ENCODE measurements at regions not wholly inside any gene's neighbourhood (a gene's known extent, or its start where the extent isn't known, plus 50 kb on each side); places are given as distances from the start of the nearest gene placed in this dataset.

GRCh38 chr5:4386152-4386551 is 754.0 kb upstream of the ADAMTS16 start:
- Mint-ChIP-seq H3K27me3 (no peaks in the 10 kb centered on the region), H3K4me1 (no peaks in the 10 kb centered on the region)
- intact Hi-C loops (cut with micrococcal nuclease): no loop called here

GRCh38 chr5:4387290-4387689 is 752.8 kb upstream of the ADAMTS16 start:
- no peaks in the 10 kb centered on the region for H3K36me3 ChIP-seq (ENCODE audit: control insufficient read depth in 2 of 3, insufficient read depth in 3 of 3, low read length in 3 of 3)
- no peak overlapping the region for H3K4me3 Mint-ChIP-seq
- POLR2A ChIA-PET: no interaction called here
- no peak overlapping the region for H3K4me3 ChIP-seq (ENCODE audit: low read length)
- DNase-seq (no peak), ATAC-seq (no peak)
- peaks cover 0 to 14% (median 2%) of the 10 kb centered on the region in 11 donors for H3K9me3 Mint-ChIP-seq
- intact Hi-C loops (cut with micrococcal nuclease): no loop called here
- no peak overlapping the region for H3K27ac Mint-ChIP-seq
- H3K27me3 Mint-ChIP-seq: no peaks in the 10 kb centered on the region
- H3K27ac ChIP-seq (ENCODE audit: low read depth, low read length): no peak overlapping the region
- H3K4me1 ChIP-seq (ENCODE audit: control insufficient read depth in 2 of 2, insufficient read depth in 2 of 2, low read length in 2 of 2): no peaks in the 10 kb centered on the region
- H3K9me3 ChIP-seq (ENCODE audit: control insufficient read depth in 2 of 3, low read length in 3 of 3): no peaks in the 10 kb centered on the region
- no peaks in the 10 kb centered on the region for H3K4me1 Mint-ChIP-seq
- no peaks in the 10 kb centered on the region for H3K36me3 Mint-ChIP-seq
- CTCF ChIA-PET: no interaction called here
- no peaks in the 10 kb centered on the region for H3K27me3 ChIP-seq (ENCODE audit: control insufficient read depth in 2 of 2, insufficient read depth in 2 of 2, low read length in 2 of 2)

More at GRCh38 chr5:4386152-4386551, 754.0 kb upstream of the ADAMTS16 start:
- Histone ChIP-seq H3K36me3 (ENCODE audit: control insufficient read depth in 2 of 3, insufficient read depth in 3 of 3, low read length in 3 of 3) (no peaks in the 10 kb centered on the region), H3K4me1 (ENCODE audit: control insufficient read depth in 2 of 2, insufficient read depth in 2 of 2, low read length in 2 of 2) (no peaks in the 10 kb centered on the region), H3K4me3 (ENCODE audit: low read length) (no peak overlapping the region), H3K27me3 (ENCODE audit: control insufficient read depth in 2 of 2, insufficient read depth in 2 of 2, low read length in 2 of 2) (no peaks in the 10 kb centered on the region), H3K27ac (ENCODE audit: low read depth, low read length) (no peak overlapping the region), H3K9me3 (ENCODE audit: control insufficient read depth in 2 of 3, low read length in 3 of 3) (no peaks in the 10 kb centered on the region)
- DNase-seq (no peak), ATAC-seq (no peak)
- CTCF ChIA-PET: no interaction called here
- Mint-ChIP-seq H3K4me3 (no peak overlapping the region), H3K36me3 (no peaks in the 10 kb centered on the region), H3K9me3 (peaks cover 0 to 10% (median 2%) of the 10 kb centered on the region in 11 donors), H3K27ac (no peak overlapping the region)
- POLR2A ChIA-PET: no interaction called here

- no peaks in the 10 kb centered on the region for H3K36me3 ChIP-seq (ENCODE audit: control insufficient read depth in 2 of 3, insufficient read depth in 3 of 3, low read length in 3 of 3)
- ChIA-PET POLR2A (no interaction called here), CTCF (no interaction called here)
- H3K4me1 ChIP-seq (ENCODE audit: control insufficient read depth in 2 of 2, insufficient read depth in 2 of 2, low read length in 2 of 2): no peaks in the 10 kb centered on the region
- Mint-ChIP-seq H3K27me3 (no peaks in the 10 kb centered on the region), H3K4me3 (no peak overlapping the region), H3K27ac (no peak overlapping the region), H3K4me1 (peaks cover 0 to 1% (median 0%) of the 10 kb centered on the region in 7 donors), H3K36me3 (peaks cover 0 to 11% (median 0%) of the 10 kb centered on the region in 5 donors), H3K9me3 (peaks cover 4 to 30% (median 9%) of the 10 kb centered on the region in 11 donors)
- no peaks in the 10 kb centered on the region for H3K27me3 ChIP-seq (ENCODE audit: control insufficient read depth in 2 of 2, insufficient read depth in 2 of 2, low read length in 2 of 2)
- no peak overlapping the region for H3K27ac ChIP-seq (ENCODE audit: low read depth, low read length)
- intact Hi-C loops (cut with micrococcal nuclease): no loop called here
- no peak for ATAC-seq
- no peak overlapping the region for H3K4me3 ChIP-seq (ENCODE audit: low read length)
- no peak for DNase-seq
- no peaks in the 10 kb centered on the region for H3K9me3 ChIP-seq (ENCODE audit: control insufficient read depth in 2 of 3, low read length in 3 of 3)
These were observed 744.4 kb upstream of the ADAMTS16 start for GRCh38 chr5:4395752-4396151.

GRCh38 chr5:4405614-4406219 is 734.4 kb upstream of the ADAMTS16 start:
- Mint-ChIP-seq H3K27ac (no peak overlapping the region), H3K36me3 (no peaks in the 10 kb centered on the region), H3K9me3 (peaks cover 0 to 11% (median 4%) of the 10 kb centered on the region in 11 donors), H3K27me3 (no peaks in the 10 kb centered on the region), H3K4me1 (no peaks in the 10 kb centered on the region), H3K4me3 (no peak overlapping the region)
- Histone ChIP-seq H3K4me1 (ENCODE audit: control insufficient read depth in 2 of 2, insufficient read depth in 2 of 2, low read length in 2 of 2) (no peaks in the 10 kb centered on the region), H3K4me3 (ENCODE audit: low read length) (no peak overlapping the region), H3K27me3 (ENCODE audit: control insufficient read depth in 2 of 2, insufficient read depth in 2 of 2, low read length in 2 of 2) (no peaks in the 10 kb centered on the region), H3K36me3 (ENCODE audit: control insufficient read depth in 2 of 3, insufficient read depth in 3 of 3, low read length in 3 of 3) (no peaks in the 10 kb centered on the region), H3K9me3 (ENCODE audit: control insufficient read depth in 2 of 3, low read length in 3 of 3) (no peaks in the 10 kb centered on the region), H3K27ac (ENCODE audit: low read depth, low read length) (no peak overlapping the region)
- POLR2A ChIA-PET: no interaction called here
- intact Hi-C loops (cut with micrococcal nuclease): no loop called here
- ATAC-seq (no peak), DNase-seq (no peak)
- CTCF ChIA-PET: no interaction called here

GRCh38 chr5:4410151-4410550 is 730.0 kb upstream of the ADAMTS16 start:
- Mint-ChIP-seq H3K4me3 (no peak overlapping the region), H3K36me3 (no peaks in the 10 kb centered on the region), H3K4me1 (no peaks in the 10 kb centered on the region), H3K9me3 (peaks cover 0 to 20% (median 6%) of the 10 kb centered on the region in 11 donors), H3K27ac (no peak overlapping the region), H3K27me3 (no peaks in the 10 kb centered on the region)
- ATAC-seq: no peak
- Histone ChIP-seq H3K36me3 (ENCODE audit: control insufficient read depth in 2 of 3, insufficient read depth in 3 of 3, low read length in 3 of 3) (no peaks in the 10 kb centered on the region), H3K27me3 (ENCODE audit: control insufficient read depth in 2 of 2, insufficient read depth in 2 of 2, low read length in 2 of 2) (no peaks in the 10 kb centered on the region), H3K27ac (ENCODE audit: low read depth, low read length) (no peak overlapping the region), H3K4me3 (ENCODE audit: low read length) (no peak overlapping the region), H3K4me1 (ENCODE audit: control insufficient read depth in 2 of 2, insufficient read depth in 2 of 2, low read length in 2 of 2) (no peaks in the 10 kb centered on the region), H3K9me3 (ENCODE audit: control insufficient read depth in 2 of 3, low read length in 3 of 3) (no peaks in the 10 kb centered on the region)
- ChIA-PET CTCF (no interaction called here), POLR2A (no interaction called here)
- no peak for DNase-seq
- intact Hi-C loops (cut with micrococcal nuclease): no loop called here

- H3K9me3 ChIP-seq (ENCODE audit: control insufficient read depth in 2 of 3, low read length in 3 of 3): no peaks in the 10 kb centered on the region
- intact Hi-C loops (cut with micrococcal nuclease): no loop called here
- H3K27ac Mint-ChIP-seq: no peak overlapping the region
- no peak overlapping the region for H3K27ac ChIP-seq (ENCODE audit: low read depth, low read length)
- no peaks in the 10 kb centered on the region for H3K36me3 ChIP-seq (ENCODE audit: control insufficient read depth in 2 of 3, insufficient read depth in 3 of 3, low read length in 3 of 3)
- H3K27me3 ChIP-seq (ENCODE audit: control insufficient read depth in 2 of 2, insufficient read depth in 2 of 2, low read length in 2 of 2): no peaks in the 10 kb centered on the region
- POLR2A ChIA-PET: no interaction called here
- CTCF ChIA-PET: no interaction called here
- no peak overlapping the region for H3K4me3 ChIP-seq (ENCODE audit: low read length)
- ATAC-seq (no peak), DNase-seq (no peak)
- no peaks in the 10 kb centered on the region for H3K27me3 Mint-ChIP-seq
- H3K36me3 Mint-ChIP-seq: no peaks in the 10 kb centered on the region
- peaks cover 0 to 19% (median 5%) of the 10 kb centered on the region in 11 donors for H3K9me3 Mint-ChIP-seq
- no peaks in the 10 kb centered on the region for H3K4me1 Mint-ChIP-seq
- no peak overlapping the region for H3K4me3 Mint-ChIP-seq
- no peaks in the 10 kb centered on the region for H3K4me1 ChIP-seq (ENCODE audit: control insufficient read depth in 2 of 2, insufficient read depth in 2 of 2, low read length in 2 of 2)
These were observed 728.5 kb upstream of the ADAMTS16 start for GRCh38 chr5:4411664-4412063.

- CTCF ChIA-PET: no interaction called here
These were observed 726.1 kb upstream of the ADAMTS16 start for GRCh38 chr5:4413996-4414395.

More at GRCh38 chr5:4413996-4414395, 726.1 kb upstream of the ADAMTS16 start:
- H3K4me3 Mint-ChIP-seq: no peak overlapping the region
- intact Hi-C loops (cut with micrococcal nuclease): no loop called here
- H3K9me3 Mint-ChIP-seq: peaks cover 2 to 20% (median 7%) of the 10 kb centered on the region in 11 donors
- no peak overlapping the region for H3K4me3 ChIP-seq (ENCODE audit: low read length)
- no peaks in the 10 kb centered on the region for H3K4me1 ChIP-seq (ENCODE audit: control insufficient read depth in 2 of 2, insufficient read depth in 2 of 2, low read length in 2 of 2)
- H3K4me1 Mint-ChIP-seq: no peaks in the 10 kb centered on the region
- no peak overlapping the region for H3K27ac ChIP-seq (ENCODE audit: low read depth, low read length)
- no peak for ATAC-seq
- DNase-seq: no peak
- H3K27me3 Mint-ChIP-seq: no peaks in the 10 kb centered on the region
- POLR2A ChIA-PET: no interaction called here
- H3K36me3 Mint-ChIP-seq: no peaks in the 10 kb centered on the region
- no peaks in the 10 kb centered on the region for H3K36me3 ChIP-seq (ENCODE audit: control insufficient read depth in 2 of 3, insufficient read depth in 3 of 3, low read length in 3 of 3)
- no peaks in the 10 kb centered on the region for H3K27me3 ChIP-seq (ENCODE audit: control insufficient read depth in 2 of 2, insufficient read depth in 2 of 2, low read length in 2 of 2)
- no peak overlapping the region for H3K27ac Mint-ChIP-seq
- no peaks in the 10 kb centered on the region for H3K9me3 ChIP-seq (ENCODE audit: control insufficient read depth in 2 of 3, low read length in 3 of 3)
